ENCODE measurements at regions not wholly inside any gene's neighbourhood (a gene's known extent, or its start where the extent isn't known, plus 50 kb on each side); places are given as distances from the start of the nearest gene placed in this dataset.

DNA sequence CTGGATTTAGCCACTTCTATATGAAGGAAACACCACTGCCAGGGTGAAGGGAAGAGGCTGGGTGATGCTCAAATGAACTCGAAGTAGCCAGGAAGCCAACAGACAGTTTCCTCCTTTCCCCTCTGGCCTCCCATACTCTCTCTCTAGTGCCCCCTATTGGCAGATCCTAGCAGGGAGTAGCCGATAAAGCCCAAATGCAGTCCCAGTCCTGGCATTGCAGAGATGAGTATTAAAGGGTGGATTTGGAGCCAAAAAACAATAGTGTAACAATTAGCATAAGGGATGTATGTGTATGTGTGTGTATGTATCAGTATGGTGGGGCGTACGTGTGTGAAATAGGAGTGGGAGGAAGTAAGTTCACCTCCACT, 213.8 kb upstream of the LDB2 start:
- Histone ChIP-seq H3K4me2 (ENCODE audit: low read length) (no peak overlapping the region), H3K27me3 (ENCODE audit: control insufficient read depth, insufficient read depth, low read length) (no peaks in the 10 kb centered on the region), H3K9me3 (ENCODE audit: control insufficient read depth, low read length) (no peaks in the 10 kb centered on the region), H2AFZ (no peak overlapping the region), H3K9ac (no peak overlapping the region), H3K4me3 (ENCODE audit: low read depth, low read length) (no peak overlapping the region), H3K27ac (no peak overlapping the region), H3K4me1 (no peaks in the 10 kb centered on the region), H3K79me2 (no peaks in the 10 kb centered on the region), H3K36me3 (ENCODE audit: control insufficient read depth, insufficient read depth, low read length) (no peaks in the 10 kb centered on the region)
- TF ChIP-seq, protein P1, sequence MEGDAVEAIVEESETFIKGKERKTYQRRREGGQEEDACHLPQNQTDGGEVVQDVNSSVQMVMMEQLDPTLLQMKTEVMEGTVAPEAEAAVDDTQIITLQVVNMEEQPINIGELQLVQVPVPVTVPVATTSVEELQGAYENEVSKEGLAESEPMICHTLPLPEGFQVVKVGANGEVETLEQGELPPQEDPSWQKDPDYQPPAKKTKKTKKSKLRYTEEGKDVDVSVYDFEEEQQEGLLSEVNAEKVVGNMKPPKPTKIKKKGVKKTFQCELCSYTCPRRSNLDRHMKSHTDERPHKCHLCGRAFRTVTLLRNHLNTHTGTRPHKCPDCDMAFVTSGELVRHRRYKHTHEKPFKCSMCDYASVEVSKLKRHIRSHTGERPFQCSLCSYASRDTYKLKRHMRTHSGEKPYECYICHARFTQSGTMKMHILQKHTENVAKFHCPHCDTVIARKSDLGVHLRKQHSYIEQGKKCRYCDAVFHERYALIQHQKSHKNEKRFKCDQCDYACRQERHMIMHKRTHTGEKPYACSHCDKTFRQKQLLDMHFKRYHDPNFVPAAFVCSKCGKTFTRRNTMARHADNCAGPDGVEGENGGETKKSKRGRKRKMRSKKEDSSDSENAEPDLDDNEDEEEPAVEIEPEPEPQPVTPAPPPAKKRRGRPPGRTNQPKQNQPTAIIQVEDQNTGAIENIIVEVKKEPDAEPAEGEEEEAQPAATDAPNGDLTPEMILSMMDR (IDR thresholded peaks at IDR 0.05): no peak

DNA sequence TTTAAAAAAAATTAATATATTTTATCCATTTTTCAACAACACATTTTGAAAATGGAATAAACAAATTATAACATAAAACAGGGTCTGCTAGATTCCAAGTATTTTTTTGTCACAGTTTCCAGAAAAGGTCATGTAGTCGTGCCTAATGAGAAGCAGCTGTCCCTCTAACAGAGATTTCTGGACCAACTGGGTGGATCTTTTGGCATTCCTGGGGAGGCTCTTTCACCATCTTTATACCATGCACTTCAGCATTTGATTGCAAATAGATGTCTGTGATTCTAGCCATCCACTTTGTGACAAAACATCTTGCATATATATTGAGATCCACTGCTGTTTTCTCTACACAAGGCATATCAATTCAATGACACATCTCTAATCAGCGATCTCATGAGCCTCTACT, 210.7 kb upstream of the LDB2 start:
- Histone ChIP-seq H3K36me3 (ENCODE audit: control insufficient read depth, insufficient read depth, low read length) (no peaks in the 10 kb centered on the region), H3K4me2 (ENCODE audit: low read length) (no peak overlapping the region), H3K9me3 (ENCODE audit: control insufficient read depth, low read length) (no peaks in the 10 kb centered on the region), H3K79me2 (no peaks in the 10 kb centered on the region), H3K9ac (no peak overlapping the region), H3K27ac (no peak overlapping the region), H3K27me3 (ENCODE audit: control insufficient read depth, insufficient read depth, low read length) (no peaks in the 10 kb centered on the region), H3K4me3 (ENCODE audit: low read depth, low read length) (no peak overlapping the region), H3K4me1 (no peaks in the 10 kb centered on the region), H2AFZ (no peak overlapping the region)
- TF ChIP-seq, protein P1 (IDR thresholded peaks at IDR 0.05): no peak

DNA sequence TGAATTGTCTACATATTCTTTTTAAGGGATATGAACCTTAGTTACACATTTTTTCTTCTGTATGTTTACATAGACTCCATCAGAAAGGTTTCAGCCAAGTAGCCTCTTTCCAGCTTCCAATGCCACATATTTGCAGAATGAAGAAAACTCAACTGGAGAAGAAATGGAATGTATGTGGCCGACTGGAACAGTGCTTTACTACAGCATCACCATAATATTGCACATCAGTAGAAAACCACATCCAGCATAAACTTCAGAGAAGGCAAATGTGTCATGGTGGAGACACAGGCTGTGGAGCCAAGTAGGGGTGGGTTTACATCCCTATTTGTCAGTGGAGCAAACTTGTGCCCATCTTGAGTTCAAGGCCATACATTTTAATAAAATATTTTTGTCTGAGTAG, 204.8 kb upstream of the LDB2 start:
- no peaks in the 10 kb centered on the region for H3K79me2 ChIP-seq
- H3K27ac ChIP-seq: no peak overlapping the region
- H3K4me2 ChIP-seq (ENCODE audit: low read length): no peak overlapping the region
- H3K4me3 ChIP-seq (ENCODE audit: low read depth, low read length): no peak overlapping the region
- no peak overlapping the region for H3K9ac ChIP-seq
- H3K36me3 ChIP-seq (ENCODE audit: control insufficient read depth, insufficient read depth, low read length): no peaks in the 10 kb centered on the region
- no peaks in the 10 kb centered on the region for H3K9me3 ChIP-seq (ENCODE audit: control insufficient read depth, low read length)
- TF ChIP-seq, protein P1 (IDR thresholded peaks at IDR 0.05): no peak
- no peaks in the 10 kb centered on the region for H3K27me3 ChIP-seq (ENCODE audit: control insufficient read depth, insufficient read depth, low read length)
- H3K4me1 ChIP-seq: no peaks in the 10 kb centered on the region
- H2AFZ ChIP-seq: no peak overlapping the region

DNA sequence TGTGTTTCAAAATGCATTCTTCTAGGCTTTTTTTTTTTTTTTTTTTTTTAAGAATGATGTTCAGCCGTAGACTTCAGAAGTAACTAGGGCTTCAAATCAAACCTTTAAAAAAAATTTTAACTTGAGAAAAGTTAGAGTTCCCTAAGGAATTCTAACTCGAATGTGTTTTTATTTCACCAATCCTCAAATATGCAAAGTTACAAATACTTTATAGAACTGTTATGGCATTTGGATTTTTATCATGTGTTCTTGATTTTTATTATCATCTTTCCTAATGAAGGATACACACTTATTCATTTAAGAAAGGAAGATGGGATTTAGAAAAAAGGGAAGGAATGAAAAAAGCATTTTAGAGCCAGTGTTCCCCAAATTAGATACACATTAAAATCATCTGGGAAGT, 200.6 kb upstream of the LDB2 start:
- Histone ChIP-seq H2AFZ (no peak overlapping the region), H3K27ac (no peak overlapping the region), H3K4me1 (no peaks in the 10 kb centered on the region), H3K9ac (no peak overlapping the region), H3K4me3 (ENCODE audit: low read depth, low read length) (no peak overlapping the region), H3K9me3 (ENCODE audit: control insufficient read depth, low read length) (no peaks in the 10 kb centered on the region), H3K36me3 (ENCODE audit: control insufficient read depth, insufficient read depth, low read length) (no peaks in the 10 kb centered on the region), H3K27me3 (ENCODE audit: control insufficient read depth, insufficient read depth, low read length) (no peaks in the 10 kb centered on the region), H3K4me2 (ENCODE audit: low read length) (no peak overlapping the region), H3K79me2 (no peaks in the 10 kb centered on the region)
- TF ChIP-seq, protein P1 (IDR thresholded peaks at IDR 0.05): no peak

DNA sequence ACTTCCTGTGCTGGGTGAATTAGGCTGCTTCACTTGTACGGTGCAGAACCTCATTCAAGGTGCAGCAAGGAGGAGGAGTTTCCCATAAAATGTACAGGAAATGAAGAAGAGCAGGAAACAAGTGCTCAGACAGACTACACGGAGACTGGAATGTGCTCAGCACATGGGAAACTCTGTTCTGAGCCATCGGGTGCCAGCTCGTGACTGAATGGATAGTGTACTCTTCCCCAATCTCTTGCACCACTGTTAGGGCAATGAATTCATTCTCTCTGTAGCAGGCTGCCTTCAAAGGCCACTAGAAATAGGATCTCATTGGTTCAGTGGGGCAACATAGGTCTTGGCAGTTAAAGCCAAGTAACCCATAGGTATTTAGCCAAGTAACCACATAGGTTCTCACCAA, 200.0 kb upstream of the LDB2 start:
- TF ChIP-seq, protein P1 (IDR thresholded peaks at IDR 0.05): no peak
- Histone ChIP-seq H3K27me3 (ENCODE audit: control insufficient read depth, insufficient read depth, low read length) (no peaks in the 10 kb centered on the region), H3K4me1 (no peaks in the 10 kb centered on the region), H3K4me2 (ENCODE audit: low read length) (no peak overlapping the region), H3K27ac (no peak overlapping the region), H3K9me3 (ENCODE audit: control insufficient read depth, low read length) (no peaks in the 10 kb centered on the region), H3K4me3 (ENCODE audit: low read depth, low read length) (no peak overlapping the region), H2AFZ (no peak overlapping the region), H3K9ac (no peak overlapping the region), H3K36me3 (ENCODE audit: control insufficient read depth, insufficient read depth, low read length) (no peaks in the 10 kb centered on the region), H3K79me2 (no peaks in the 10 kb centered on the region)
